OCI-LY1 (cell line): ENCODE measurements at regions not wholly inside any gene's neighbourhood (a gene's known extent, or its start where the extent isn't known, plus 50 kb on each side); places are given as distances from the start of the nearest gene placed in this dataset.

ENCODE experiments used
- H2AFZ ChIP-seq: fragments of 200-600 bp; sonication (generic), shearing (Covaris generic); 2 replicates; pipeline ENCODE4 v1.6.0; 2014; ENCODE audit warnings: antibody characterized with exemption, mild to moderate bottlenecking, low read length
- H3F3A ChIP-seq: fragments of 200-600 bp; sonication (generic), shearing (Covaris generic); 2 replicates; pipeline ENCODE4 v1.6.0; 2014; ENCODE audit warnings: mild to moderate bottlenecking, antibody characterized with exemption, low read length, moderate library complexity; ENCODE audit not compliant: insufficient read depth
- H3K27ac ChIP-seq: fragments of 200-600 bp; sonication (generic); 2 replicates; pipeline ENCODE4 v1.5.1; 2014; ENCODE audit warnings: low read length, mixed run types, mild to moderate bottlenecking, low read depth; ENCODE audit not compliant: poor library complexity, severe bottlenecking
- H3K27me3 ChIP-seq: fragments of 200-600 bp; sonication (generic); 2 replicates; pipeline ENCODE4 v1.6.0; 2014; ENCODE audit warnings: antibody characterized with exemption, mild to moderate bottlenecking, low read length, moderate library complexity; ENCODE audit not compliant: insufficient read depth
- H3K36me3 ChIP-seq: fragments of 200-600 bp; sonication (generic); 2 replicates; pipeline ENCODE4 v1.6.1; 2014; ENCODE audit warnings: mild to moderate bottlenecking, antibody characterized with exemption, low read length, moderate library complexity, mixed read lengths; ENCODE audit not compliant: insufficient read depth
- H3K4me1 ChIP-seq: fragments of 200-600 bp; sonication (generic); 2 replicates; pipeline ENCODE4 v1.5.1; 2014; ENCODE audit warnings: mild to moderate bottlenecking, low read length, moderate library complexity; ENCODE audit not compliant: insufficient read depth, severe bottlenecking
- H3K4me2 ChIP-seq: fragments of 200-600 bp; sonication (generic), shearing (Covaris generic); 2 replicates; pipeline ENCODE4 v1.6.1; 2014; ENCODE audit warnings: low read length
- H3K4me3 ChIP-seq: fragments of 200-600 bp; sonication (generic); 2 replicates; pipeline ENCODE4 v1.5.1; 2014; ENCODE audit warnings: low read length, low read depth, mild to moderate bottlenecking, mixed read lengths; ENCODE audit not compliant: poor library complexity, severe bottlenecking
- H3K79me2 ChIP-seq: fragments of 200-600 bp; shearing (Covaris generic); 2 replicates; pipeline ENCODE4 v1.6.1; 2016; ENCODE audit warnings: mixed run types, low read length, mixed read lengths; ENCODE audit not compliant: insufficient read depth
- H3K9ac ChIP-seq: fragments of 200-600 bp; sonication (generic), shearing (Covaris generic); 2 replicates; pipeline ENCODE4 v1.6.1; 2014; ENCODE audit warnings: mild to moderate bottlenecking, low read length, mixed read lengths
- H3K9me2 ChIP-seq: fragments of 200-600 bp; sonication (generic), shearing (Covaris generic); 2 replicates; pipeline ENCODE4 v1.6.1; 2014; ENCODE audit warnings: low read depth, mild to moderate bottlenecking, low read length, mixed read lengths
- H3K9me3 ChIP-seq: fragments of 200-600 bp; shearing (Covaris generic); 2 replicates; pipeline ENCODE4 v1.6.1; 2014; ENCODE audit warnings: low read length, mixed read lengths
- H4K20me1 ChIP-seq: fragments of 200-600 bp; sonication (generic), shearing (Covaris generic); 2 replicates; pipeline ENCODE4 v1.6.0; 2016; ENCODE audit warnings: mild to moderate bottlenecking, low read length; ENCODE audit not compliant: insufficient read depth
- CTCF ChIP-seq: fragments of 200-600 bp; sonication (generic), shearing (Covaris generic); IDR thresholded peaks from 2 replicates; pipeline ENCODE4 v1.5.1; 2017; ENCODE audit warnings: mild to moderate bottlenecking, antibody characterized with exemption, low read length, moderate library complexity, mixed read lengths
- EZH2 ChIP-seq: fragments of 200-600 bp; sonication (generic), shearing (Covaris generic); IDR thresholded peaks from 2 replicates; pipeline ENCODE4 v1.8.0; 2017; ENCODE audit warnings: borderline replicate concordance, mixed run types, mild to moderate bottlenecking, antibody characterized with exemption, low read length, moderate library complexity, mixed read lengths

- H3K4me1 ChIP-seq = no peaks in the 10 kb centered on the region
These were observed 591.1 kb downstream of the ZPLD1 start for GRCh38 chr3:103025880-103026279.

GRCh38 chr3:103033841-103034240, 599.0 kb downstream of the ZPLD1 start:
- no peaks in the 10 kb centered on the region for H3K79me2 ChIP-seq
- H3K36me3 ChIP-seq = no peaks in the 10 kb centered on the region
- H3K9me3 ChIP-seq = no peaks in the 10 kb centered on the region
- no peak overlapping the region for H3K27ac ChIP-seq
- no peak overlapping the region for H3K9ac ChIP-seq
- no peaks in the 10 kb centered on the region for H3F3A ChIP-seq
- no peak overlapping the region for H3K4me2 ChIP-seq
- H3K4me3 ChIP-seq = no peak overlapping the region
- no peak for TF ChIP-seq CTCF
- no peak for TF ChIP-seq EZH2
- no peaks in the 10 kb centered on the region for H3K27me3 ChIP-seq
- no peaks in the 10 kb centered on the region for H3K4me1 ChIP-seq
- H2AFZ ChIP-seq = no peak overlapping the region
- H4K20me1 ChIP-seq = no peaks in the 10 kb centered on the region
- no peaks in the 10 kb centered on the region for H3K9me2 ChIP-seq

More at GRCh38 chr3:103025880-103026279, 591.1 kb downstream of the ZPLD1 start:
- Histone ChIP-seq H3K27ac (no peak overlapping the region), H4K20me1 (no peaks in the 10 kb centered on the region), H3K4me2 (no peak overlapping the region), H3K36me3 (no peaks in the 10 kb centered on the region), H3K4me3 (no peak overlapping the region), H3K9me2 (no peaks in the 10 kb centered on the region), H3K79me2 (no peaks in the 10 kb centered on the region), H3K9ac (no peak overlapping the region), H3F3A (no peaks in the 10 kb centered on the region), H3K27me3 (no peaks in the 10 kb centered on the region), H3K9me3 (no peaks in the 10 kb centered on the region), H2AFZ (no peak overlapping the region)
- no peak for TF ChIP-seq EZH2
- TF ChIP-seq CTCF = no peak

- no peaks in the 10 kb centered on the region for H3K79me2 ChIP-seq
- H3K27me3 ChIP-seq = no peaks in the 10 kb centered on the region
- H3K27ac ChIP-seq = no peak overlapping the region
- no peaks in the 10 kb centered on the region for H3K9me2 ChIP-seq
- no peaks in the 10 kb centered on the region for H4K20me1 ChIP-seq
- no peak overlapping the region for H3K4me3 ChIP-seq
- no peaks in the 10 kb centered on the region for H3K9me3 ChIP-seq
- no peak overlapping the region for H2AFZ ChIP-seq
- H3K4me1 ChIP-seq = no peaks in the 10 kb centered on the region
- no peak overlapping the region for H3K9ac ChIP-seq
- TF ChIP-seq EZH2 = no peak
- no peak for TF ChIP-seq CTCF
- no peak overlapping the region for H3K4me2 ChIP-seq
- H3F3A ChIP-seq = no peaks in the 10 kb centered on the region
- no peaks in the 10 kb centered on the region for H3K36me3 ChIP-seq
These were observed 612.8 kb downstream of the ZPLD1 start for GRCh38 chr3:103047640-103048039.
